GM18502 (cell line): ENCODE measurements at regions not wholly inside any gene's neighbourhood (a gene's known extent, or its start where the extent isn't known, plus 50 kb on each side); places are given as distances from the start of the nearest gene placed in this dataset.

Experiments used
- ATAC-seq: cut with Tn5 transposase; IDR thresholded peaks from one replicate; pipeline ENCODE4 v1.9.1; 2021; ENCODE audit warnings: mild to moderate bottlenecking; ENCODE audit not compliant: unreplicated experiment, poor library complexity

DNA sequence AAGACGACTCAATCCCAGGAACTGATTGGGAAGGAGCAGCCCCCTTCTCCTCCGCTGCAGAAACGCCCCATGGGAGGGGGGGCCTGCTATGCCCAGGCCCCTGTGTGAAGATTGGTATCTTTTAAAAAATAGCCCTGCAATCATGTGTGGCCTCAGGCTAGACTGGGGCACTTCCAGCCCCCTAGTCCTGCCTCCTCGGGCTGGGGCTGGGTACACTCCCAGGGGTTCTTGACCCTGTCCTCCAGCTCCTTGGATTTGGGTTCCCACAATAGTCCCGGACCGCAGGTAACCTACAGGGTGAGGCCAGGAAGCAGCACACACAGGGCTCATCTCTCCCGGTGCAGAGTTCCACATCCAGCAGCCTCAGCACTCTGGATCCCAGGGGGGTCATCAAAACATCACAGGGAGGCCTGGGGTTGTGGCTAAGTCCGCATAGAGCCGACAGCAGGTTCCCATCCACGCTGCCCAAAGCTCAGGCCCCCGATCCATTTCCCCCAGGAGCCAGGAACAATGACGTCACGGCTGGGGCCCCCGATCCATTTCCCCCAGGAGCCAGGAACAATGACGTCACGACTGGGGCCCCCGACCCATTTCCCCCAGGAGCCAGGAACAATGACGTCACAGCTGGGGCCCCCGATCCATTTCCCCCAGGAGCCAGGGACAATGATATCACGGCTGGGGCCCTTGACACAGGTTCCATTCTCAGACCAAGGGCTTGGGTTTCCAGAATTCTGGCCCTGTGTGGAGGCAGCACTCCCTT lies 202.4 kb downstream of the IRF8 start:
- ATAC-seq: no peak

DNA sequence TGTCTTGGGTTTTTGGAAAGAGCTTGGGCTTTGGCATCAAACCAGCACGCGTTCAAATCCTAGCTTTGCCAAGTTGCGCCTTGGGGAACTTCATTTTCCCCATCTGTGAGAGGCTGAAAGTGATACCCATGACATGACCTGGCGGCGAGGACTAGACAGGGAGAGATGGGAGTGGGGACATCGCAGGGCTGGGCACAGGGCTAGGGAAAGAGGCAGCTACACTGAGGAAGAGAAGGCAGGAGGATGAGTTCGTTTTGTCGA lies 202.9 kb downstream of the IRF8 start:
- no peak for ATAC-seq

DNA sequence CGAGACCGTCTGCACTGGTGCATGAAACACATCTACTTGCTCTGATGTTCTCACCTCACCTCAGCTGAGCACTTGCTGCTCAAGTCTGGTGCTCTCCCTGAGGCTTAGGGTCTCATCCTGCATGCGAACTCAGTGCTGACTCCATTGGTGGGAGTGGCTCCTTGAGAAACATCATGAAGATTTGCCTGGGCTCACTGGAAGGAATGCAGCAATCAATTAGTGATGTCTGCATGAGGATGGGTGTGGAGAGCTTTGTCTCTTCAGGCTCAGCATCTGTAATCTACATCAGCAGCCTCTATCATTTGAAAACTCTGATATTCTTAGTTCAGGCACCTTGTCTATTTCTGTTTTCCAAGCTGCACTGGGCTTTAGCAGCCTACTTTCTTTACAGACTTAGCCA lies 204.4 kb downstream of the IRF8 start:
- ATAC-seq: no peak

DNA sequence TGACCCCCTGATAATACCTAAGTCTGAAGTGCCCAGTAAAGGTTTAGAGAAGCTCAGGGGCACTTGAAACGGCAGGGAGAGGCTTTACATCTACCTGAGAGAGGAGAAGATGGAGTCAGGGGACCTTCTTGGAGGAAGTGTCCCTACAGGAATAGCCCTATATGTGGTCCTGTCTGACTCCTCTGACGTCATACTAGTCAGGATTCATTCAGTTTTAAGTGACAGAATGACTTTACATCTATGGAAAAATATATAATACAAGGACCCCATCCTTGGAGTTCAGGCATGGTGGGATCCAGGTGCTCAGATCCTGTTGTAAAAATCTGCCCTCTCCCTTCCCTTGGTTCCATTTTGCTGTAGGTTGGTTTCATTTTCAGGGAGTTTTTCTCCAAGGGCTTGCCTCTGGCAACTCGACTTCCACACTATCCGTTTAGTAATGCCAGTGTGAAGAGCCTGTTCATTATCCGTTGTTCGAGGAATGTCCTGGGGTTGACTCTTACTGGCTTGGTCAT lies 205.6 kb downstream of the IRF8 start:
- no peak for ATAC-seq

GRCh38 chr16:86107215-86107825 lies 208.4 kb downstream of the IRF8 start:
- ATAC-seq: no peak

DNA sequence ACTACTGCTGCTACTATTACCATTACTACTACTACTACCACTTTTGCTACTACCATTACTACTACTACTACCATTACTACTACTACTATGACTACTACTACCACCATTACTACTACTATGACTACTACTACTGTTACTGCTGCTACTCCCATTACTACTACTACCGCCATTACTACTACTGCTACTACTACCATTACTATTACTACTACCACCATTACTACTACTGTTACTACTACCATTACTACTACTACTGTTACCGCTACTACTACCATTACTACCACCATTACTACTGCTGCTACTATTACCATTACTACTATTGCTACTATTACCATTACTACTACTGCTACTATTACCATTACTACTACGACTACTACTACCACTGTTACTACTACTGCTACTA lies 209.1 kb downstream of the IRF8 start:
- no peak for ATAC-seq

GRCh38 chr16:86110134-86110533 lies 211.2 kb downstream of the IRF8 start:
- ATAC-seq: no peak

- ATAC-seq: no peak
These were observed 211.8 kb downstream of the IRF8 start for GRCh38 chr16:86110726-86111125.

DNA sequence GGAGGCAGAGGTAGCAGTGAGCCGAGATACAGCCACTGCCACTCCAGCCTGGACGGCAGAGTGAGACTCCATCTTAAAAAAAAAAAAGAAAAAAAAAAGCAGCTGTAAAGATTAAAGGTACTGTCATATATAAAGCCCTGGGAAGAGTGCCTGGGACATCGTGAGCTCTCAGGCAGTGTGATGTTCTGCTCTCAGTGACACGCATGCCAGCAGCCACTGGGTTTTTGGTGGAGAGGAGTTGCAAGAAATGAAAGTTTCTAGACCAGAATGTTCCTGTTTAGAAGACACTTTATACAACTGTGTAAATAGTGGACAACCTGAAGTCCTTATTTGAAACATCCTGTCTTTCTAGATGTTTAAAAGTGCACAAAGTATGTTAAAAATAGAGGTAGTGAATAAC lies 213.2 kb downstream of the IRF8 start:
- ATAC-seq: no peak

DNA sequence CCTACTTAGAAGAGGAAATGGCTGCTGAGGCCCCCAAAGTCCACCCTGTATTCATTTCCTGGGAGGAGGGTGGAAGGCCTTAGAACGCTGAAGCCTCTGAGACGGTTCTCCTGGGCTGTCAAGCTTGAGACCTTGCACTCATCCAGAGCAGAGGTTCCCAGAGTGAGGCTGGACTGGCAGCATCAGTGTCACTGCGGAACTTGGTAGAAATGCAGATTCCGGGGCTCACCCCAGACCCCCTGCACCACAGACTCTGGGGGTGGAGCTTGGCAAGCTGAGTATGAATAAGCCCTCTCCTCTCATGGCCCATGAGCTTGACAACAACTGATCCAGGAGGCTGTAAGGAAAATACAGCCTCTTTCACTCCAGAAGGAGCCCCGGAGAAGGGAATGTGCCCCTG lies 218.3 kb downstream of the IRF8 start:
- no peak for ATAC-seq

DNA sequence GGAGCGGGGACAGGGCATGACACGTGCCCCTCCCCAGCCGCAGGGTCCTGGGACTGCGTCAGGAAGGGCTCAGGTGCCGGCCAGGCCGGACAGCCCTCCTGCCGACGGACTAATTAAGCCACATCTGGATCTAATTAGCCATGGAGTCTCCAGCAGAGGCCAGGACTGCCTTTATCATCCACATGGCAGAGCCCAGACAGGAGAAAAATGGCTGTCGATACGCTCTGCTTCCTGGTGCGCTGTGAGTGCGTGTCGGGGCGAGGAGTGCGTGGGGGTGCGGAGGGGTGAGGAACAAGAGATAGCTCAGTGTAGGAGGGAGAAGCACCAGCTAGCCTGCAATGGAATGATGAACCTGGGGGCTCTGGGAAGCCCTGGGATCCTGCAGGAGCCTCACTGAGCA lies 218.8 kb downstream of the IRF8 start:
- no peak for ATAC-seq

DNA sequence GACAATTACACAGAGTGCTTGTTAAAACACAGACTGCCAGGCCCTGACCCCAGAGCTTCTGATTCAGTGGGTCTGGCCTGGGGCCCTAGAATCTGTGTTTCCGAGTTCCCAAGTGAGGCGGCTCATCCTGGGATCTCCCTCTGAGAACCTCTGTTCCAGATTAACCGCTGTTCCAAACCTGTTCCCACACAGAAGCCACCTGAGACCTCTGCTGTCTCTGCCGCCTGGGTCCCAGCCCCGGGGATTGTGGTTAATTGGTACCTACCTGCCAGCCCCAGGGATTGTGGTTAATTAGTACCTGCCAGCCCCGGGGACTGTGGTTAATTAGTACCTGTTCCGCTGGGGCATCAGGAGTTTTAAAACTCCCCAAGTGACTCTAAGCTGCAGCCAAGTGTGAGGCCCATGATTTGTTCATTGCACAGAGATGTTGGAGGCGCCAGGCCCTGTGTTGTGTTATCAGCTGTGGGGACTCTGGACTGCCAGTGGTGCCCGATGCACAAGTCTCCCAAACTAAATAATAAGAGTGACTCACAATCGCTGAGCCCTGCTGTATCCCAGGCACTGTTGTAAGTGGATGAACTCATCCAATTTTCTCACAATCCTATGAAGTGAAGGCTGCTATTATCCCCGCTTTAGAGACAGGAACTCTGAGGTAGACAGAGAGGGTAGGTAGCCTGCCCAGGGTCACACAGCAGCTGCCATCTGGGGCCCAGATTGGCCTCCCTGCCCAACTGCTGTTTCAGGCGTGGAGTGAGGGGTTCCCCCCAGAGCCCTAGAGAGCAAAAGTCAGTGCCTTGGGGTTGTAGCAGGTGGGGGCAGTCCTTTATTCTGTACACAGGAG lies 219.7 kb downstream of the IRF8 start:
- ATAC-seq: no peak

- ATAC-seq: no peak
These were observed 221.5 kb downstream of the IRF8 start for GRCh38 chr16:86120201-86121192.

DNA sequence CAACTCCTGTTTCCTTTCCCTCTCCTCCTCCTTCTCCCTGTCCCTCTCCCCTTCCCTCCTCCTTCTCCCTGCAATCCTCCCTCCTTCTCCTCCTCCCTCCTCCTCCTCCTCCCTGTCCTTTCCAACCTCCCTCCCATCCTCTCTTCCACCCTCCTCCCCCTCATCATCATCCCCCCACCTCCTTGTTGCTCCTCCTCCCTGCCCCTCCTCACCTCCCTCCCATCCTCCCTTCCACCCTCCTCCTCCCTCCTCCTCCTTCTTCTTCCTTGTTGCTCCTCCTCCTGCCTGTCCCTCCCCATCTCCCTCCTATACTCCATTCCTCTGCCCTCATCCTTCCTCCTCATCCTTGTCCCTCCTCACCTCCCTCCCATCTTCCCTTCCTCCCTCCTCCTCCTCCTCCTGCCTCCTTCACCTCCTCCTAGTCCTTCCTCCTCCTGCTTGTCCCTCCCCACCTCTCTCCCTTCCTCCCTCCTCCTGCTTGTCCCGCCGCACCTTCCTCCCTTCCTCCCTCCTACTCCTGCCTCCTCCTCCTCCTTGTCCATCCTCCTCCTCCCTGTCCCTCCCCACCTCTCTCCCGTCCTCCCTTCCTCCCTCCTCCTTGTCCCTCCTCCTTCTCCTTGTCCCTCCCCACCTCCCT lies 222.5 kb downstream of the IRF8 start:
- ATAC-seq: no peak

GRCh38 chr16:86122681-86123342 lies 223.8 kb downstream of the IRF8 start:
- no peak for ATAC-seq

DNA sequence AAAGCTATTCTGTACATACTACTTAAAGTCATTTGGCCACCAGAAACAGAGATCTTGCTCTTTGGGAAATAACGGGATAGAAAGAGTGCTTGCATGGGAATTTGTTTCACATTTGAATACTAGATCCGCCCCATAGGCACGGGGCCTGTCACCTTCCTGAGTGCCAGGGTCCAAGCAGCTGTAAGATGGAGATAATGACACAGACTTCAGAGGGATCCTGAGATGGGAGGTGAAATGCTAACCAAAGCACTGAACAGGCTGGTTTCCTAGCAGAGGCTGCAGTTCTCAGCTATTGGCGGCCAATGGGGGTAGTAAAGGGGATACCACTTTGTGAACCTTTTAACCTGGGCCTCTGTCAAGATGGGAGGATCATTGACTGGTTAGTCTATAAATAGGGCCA lies 225.4 kb downstream of the IRF8 start:
- no peak for ATAC-seq

DNA sequence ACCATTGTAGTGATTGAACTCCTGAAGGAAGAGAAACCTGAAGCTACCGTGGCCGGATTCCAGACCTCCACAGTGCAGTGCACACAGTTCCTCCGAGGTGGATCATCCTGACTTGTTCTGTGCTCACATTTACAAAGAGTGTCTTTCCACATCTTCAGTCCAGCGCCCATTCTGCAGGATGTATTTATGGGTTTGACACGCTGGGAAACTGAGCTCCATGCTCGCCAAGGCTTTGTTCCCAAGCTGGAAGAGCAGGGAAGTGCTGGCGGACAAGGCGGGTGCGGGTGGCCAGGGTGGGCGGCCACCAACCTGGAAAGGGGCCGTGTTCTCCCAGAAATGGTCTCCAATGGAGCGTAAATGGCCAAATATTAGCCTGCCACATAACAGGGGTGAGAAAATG lies 227.9 kb downstream of the IRF8 start:
- ATAC-seq: no peak

DNA sequence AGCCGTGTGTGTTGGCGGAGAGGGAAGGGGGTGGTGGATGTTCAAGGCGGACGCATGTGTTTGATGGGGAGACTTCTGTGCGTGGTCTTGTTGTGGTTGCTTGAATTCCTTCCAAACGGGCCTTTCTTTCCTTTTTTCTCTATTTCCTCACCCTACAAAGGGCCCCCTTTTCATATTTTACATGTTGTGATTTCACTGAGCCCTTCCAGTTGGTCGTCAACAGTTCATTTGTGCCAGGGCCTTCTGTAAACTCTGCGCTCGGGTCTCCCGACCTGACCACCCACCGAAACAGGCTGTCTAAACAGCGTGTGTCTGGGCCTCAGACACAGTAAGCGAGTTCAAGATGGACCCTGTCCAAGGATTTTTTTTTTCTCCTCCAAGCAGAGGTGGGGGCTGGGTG lies 228.4 kb downstream of the IRF8 start:
- ATAC-seq: no peak

DNA sequence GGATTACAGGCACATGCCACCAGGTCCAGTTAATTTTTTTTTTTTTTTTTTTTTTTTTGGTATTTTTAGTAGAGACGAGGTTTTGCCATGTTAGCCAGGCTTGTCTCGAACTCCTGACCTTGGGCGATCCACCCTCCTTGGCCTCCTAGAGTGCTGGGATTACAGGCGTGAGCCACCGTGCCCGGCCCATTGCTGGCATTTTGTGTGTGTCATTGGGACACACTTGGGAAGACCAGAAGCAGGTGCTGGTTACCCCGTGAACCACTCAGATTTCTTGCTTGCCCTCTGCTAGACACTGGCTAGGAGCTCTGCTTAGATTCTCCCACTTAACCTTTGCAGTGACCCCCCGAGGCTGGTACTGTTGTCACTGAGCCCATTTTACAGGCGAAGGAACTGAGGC lies 229.3 kb downstream of the IRF8 start:
- no peak for ATAC-seq
